ENCODE measurements at regions not wholly inside any gene's neighbourhood (a gene's known extent, or its start where the extent isn't known, plus 50 kb on each side); places are given as distances from the start of the nearest gene placed in this dataset.
A peak's percentile ranks its signal among the peaks of the same experiment; 100 is the strongest.

DNA sequence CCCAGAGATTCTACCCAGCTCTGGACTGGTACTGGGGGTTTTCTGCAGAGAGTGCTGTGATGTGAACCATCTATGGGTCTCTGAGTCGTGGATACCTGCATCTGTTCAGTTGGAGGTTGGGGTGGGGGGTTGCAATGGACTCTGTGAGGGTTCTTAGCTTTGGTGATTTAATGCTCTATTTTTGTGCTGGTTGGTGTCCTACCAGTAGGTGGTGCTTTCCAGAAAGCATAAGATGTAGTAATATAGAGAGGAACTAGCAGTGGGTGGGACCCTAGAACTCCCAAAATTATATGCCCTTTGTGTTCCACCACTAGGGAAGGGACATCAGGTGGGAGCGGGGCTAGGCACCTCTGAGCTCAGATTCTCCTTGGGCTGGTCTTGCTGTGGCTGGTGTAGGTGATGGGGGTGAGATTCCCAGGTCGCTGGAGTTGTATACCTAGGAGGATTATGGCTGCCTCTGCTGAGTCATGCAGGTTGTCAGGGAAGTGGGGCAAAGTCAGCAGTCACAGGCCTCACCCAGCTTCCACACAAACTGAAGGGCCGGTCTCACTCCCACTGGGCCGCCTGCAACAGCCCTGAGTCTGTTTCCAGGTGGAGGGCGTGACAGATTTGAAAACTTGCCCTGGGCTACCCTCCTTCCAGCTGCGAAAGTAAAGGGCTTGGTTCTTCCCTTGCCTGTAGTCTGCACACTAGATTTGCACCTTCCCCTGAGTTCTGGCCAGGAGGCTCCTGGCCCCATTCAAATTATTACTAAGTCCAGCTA lies 573.0 kb upstream of the SLITRK1 start:
- no peaks in the 10 kb centered on the region for H3K4me1 ChIP-seq (ENCODE audit: insufficient read depth, low read length)
- DNase-seq (no peak), ATAC-seq (ENCODE audit: insufficient read depth, low read depth) (no peak)
- H3K27me3 ChIP-seq (ENCODE audit: insufficient read depth, low read length, poor library complexity), result no peaks in the 10 kb centered on the region
- H4K20me1 ChIP-seq (ENCODE audit: insufficient read depth, low read length), result no peaks in the 10 kb centered on the region
- no peak overlapping the region for H2AFZ ChIP-seq (ENCODE audit: low read depth, low read length)
- TF ChIP-seq, protein P1, sequence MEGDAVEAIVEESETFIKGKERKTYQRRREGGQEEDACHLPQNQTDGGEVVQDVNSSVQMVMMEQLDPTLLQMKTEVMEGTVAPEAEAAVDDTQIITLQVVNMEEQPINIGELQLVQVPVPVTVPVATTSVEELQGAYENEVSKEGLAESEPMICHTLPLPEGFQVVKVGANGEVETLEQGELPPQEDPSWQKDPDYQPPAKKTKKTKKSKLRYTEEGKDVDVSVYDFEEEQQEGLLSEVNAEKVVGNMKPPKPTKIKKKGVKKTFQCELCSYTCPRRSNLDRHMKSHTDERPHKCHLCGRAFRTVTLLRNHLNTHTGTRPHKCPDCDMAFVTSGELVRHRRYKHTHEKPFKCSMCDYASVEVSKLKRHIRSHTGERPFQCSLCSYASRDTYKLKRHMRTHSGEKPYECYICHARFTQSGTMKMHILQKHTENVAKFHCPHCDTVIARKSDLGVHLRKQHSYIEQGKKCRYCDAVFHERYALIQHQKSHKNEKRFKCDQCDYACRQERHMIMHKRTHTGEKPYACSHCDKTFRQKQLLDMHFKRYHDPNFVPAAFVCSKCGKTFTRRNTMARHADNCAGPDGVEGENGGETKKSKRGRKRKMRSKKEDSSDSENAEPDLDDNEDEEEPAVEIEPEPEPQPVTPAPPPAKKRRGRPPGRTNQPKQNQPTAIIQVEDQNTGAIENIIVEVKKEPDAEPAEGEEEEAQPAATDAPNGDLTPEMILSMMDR (IDR thresholded peaks at IDR 0.05; ENCODE audit: borderline replicate concordance, extremely low read depth, low read length, poor library complexity, severe bottlenecking), result no peak
- TF ChIP-seq EZH2 (IDR thresholded peaks at IDR 0.05; ENCODE audit: borderline replicate concordance, low read depth, low read length, severe bottlenecking), result no peak
- no peak overlapping the region for H3K4me3 ChIP-seq (ENCODE audit: low read depth in 1 of 2, low read length in 2 of 2)
- no peak overlapping the region for H3K4me2 ChIP-seq (ENCODE audit: insufficient read depth, low read length)
- H3K36me3 ChIP-seq (ENCODE audit: insufficient read depth, low read length), result no peaks in the 10 kb centered on the region
- H3K9me3 ChIP-seq (ENCODE audit: insufficient read depth, low read length, severe bottlenecking), result no peaks in the 10 kb centered on the region
- H3K79me2 ChIP-seq (ENCODE audit: insufficient read depth, low read length), result no peaks in the 10 kb centered on the region
- no peak overlapping the region for H3K27ac ChIP-seq (ENCODE audit: low read length)
- no peak overlapping the region for H3K9ac ChIP-seq (ENCODE audit: low read depth, low read length)

DNA sequence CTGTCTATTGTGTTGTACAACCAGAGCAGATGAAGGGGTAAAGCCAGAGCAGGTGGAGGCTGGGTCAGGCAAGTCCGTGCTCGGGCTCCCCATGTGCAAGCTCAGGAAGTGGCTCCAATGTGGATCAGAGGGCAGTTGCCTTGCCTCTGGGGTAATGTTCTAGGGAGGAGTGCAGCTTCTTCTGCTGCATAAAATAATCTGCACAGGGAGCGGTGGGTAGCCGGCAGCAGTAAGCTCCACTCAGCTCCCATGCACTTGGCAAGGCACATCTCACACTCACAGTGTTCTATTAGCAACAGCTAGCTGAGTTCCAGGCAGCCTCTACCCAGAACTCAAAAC lies 565.3 kb upstream of the SLITRK1 start:
- TF ChIP-seq, protein P1 (IDR thresholded peaks at IDR 0.05; ENCODE audit: borderline replicate concordance, extremely low read depth, low read length, poor library complexity, severe bottlenecking), result no peak
- TF ChIP-seq EZH2 (IDR thresholded peaks at IDR 0.05; ENCODE audit: borderline replicate concordance, low read depth, low read length, severe bottlenecking), result no peak
- no peak overlapping the region for H3K9ac ChIP-seq (ENCODE audit: low read depth, low read length)
- ATAC-seq (ENCODE audit: insufficient read depth, low read depth) (no peak), DNase-seq (no peak)
- no peaks in the 10 kb centered on the region for H3K79me2 ChIP-seq (ENCODE audit: insufficient read depth, low read length)
- H3K9me3 ChIP-seq (ENCODE audit: insufficient read depth, low read length, severe bottlenecking), result no peaks in the 10 kb centered on the region
- H3K4me2 ChIP-seq (ENCODE audit: insufficient read depth, low read length), result no peak overlapping the region
- H3K27ac ChIP-seq (ENCODE audit: low read length), result no peak overlapping the region
- no peaks in the 10 kb centered on the region for H3K36me3 ChIP-seq (ENCODE audit: insufficient read depth, low read length)
- H2AFZ ChIP-seq (ENCODE audit: low read depth, low read length), result no peak overlapping the region
- H3K27me3 ChIP-seq (ENCODE audit: insufficient read depth, low read length, poor library complexity), result no peaks in the 10 kb centered on the region
- H3K4me3 ChIP-seq (ENCODE audit: low read depth in 1 of 2, low read length in 2 of 2), result no peak overlapping the region
- no peaks in the 10 kb centered on the region for H4K20me1 ChIP-seq (ENCODE audit: insufficient read depth, low read length)
- no peaks in the 10 kb centered on the region for H3K4me1 ChIP-seq (ENCODE audit: insufficient read depth, low read length)

DNA sequence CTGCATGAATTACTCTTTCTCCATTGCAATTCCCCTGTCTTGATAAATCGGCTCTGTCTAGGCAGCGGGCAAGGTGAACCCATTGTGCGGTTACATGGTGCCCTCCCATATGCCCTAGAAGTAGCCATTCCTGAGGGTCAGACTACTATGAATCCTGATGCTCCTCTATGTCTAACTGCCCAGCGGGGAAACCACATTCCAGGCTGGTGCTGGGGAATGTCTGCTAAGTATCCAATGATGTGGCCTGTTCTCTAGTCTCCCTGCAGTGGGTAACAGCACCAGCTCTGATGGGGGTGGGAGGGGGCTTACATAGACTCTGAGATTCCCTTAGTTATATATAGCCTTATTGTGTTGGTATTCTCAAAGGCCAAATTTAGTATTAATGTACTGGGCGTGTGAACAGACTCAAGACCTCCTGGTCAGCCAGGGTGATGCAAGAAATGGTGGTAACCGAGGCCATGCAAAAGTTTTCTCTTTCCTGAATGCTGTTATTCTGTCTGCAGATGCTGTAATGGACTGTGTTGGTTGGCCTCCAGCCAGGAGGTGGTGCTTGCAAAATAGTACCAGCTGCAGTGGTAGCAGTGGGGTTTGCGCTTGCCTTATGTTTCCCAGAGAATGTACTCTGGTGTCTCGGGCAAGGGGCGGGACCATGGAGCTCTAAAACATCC lies 564.8 kb upstream of the SLITRK1 start:
- no peaks in the 10 kb centered on the region for H4K20me1 ChIP-seq (ENCODE audit: insufficient read depth, low read length)
- no peak overlapping the region for H3K4me2 ChIP-seq (ENCODE audit: insufficient read depth, low read length)
- H3K4me1 ChIP-seq (ENCODE audit: insufficient read depth, low read length), result no peaks in the 10 kb centered on the region
- H3K79me2 ChIP-seq (ENCODE audit: insufficient read depth, low read length), result no peaks in the 10 kb centered on the region
- DNase-seq (peak; percentile 10), ATAC-seq (ENCODE audit: insufficient read depth, low read depth) (no peak)
- H3K36me3 ChIP-seq (ENCODE audit: insufficient read depth, low read length), result no peaks in the 10 kb centered on the region
- H3K9ac ChIP-seq (ENCODE audit: low read depth, low read length), result no peak overlapping the region
- no peak overlapping the region for H3K27ac ChIP-seq (ENCODE audit: low read length)
- no peaks in the 10 kb centered on the region for H3K9me3 ChIP-seq (ENCODE audit: insufficient read depth, low read length, severe bottlenecking)
- no peak overlapping the region for H3K4me3 ChIP-seq (ENCODE audit: low read depth in 1 of 2, low read length in 2 of 2)
- no peak overlapping the region for H2AFZ ChIP-seq (ENCODE audit: low read depth, low read length)
- no peaks in the 10 kb centered on the region for H3K27me3 ChIP-seq (ENCODE audit: insufficient read depth, low read length, poor library complexity)
- TF ChIP-seq, protein P1 (IDR thresholded peaks at IDR 0.05; ENCODE audit: borderline replicate concordance, extremely low read depth, low read length, poor library complexity, severe bottlenecking), result no peak
- TF ChIP-seq EZH2 (IDR thresholded peaks at IDR 0.05; ENCODE audit: borderline replicate concordance, low read depth, low read length, severe bottlenecking), result no peak
